MM.1S (cell line): ENCODE measurements at regions not wholly inside any gene's neighbourhood (a gene's known extent, or its start where the extent isn't known, plus 50 kb on each side); places are given as distances from the start of the nearest gene placed in this dataset.

ENCODE experiments used
- EZH2 ChIP-seq: fragments of 300-600 bp; sonication (generic); optimal IDR thresholded peaks from 2 replicates; pipeline ENCODE3; 2017; ENCODE audit warnings: low read depth, mild to moderate bottlenecking, antibody characterized with exemption, low read length, mixed read lengths
- EZH2phosphoT487 ChIP-seq: fragments of 300-600 bp; sonication (generic); IDR thresholded peaks from 2 replicates; pipeline ENCODE4 v1.6.1; 2018; ENCODE audit warnings: antibody characterized with exemption, low read length
- TF ChIP-seq, protein P1 (sequence below): fragments of 300-600 bp; sonication (generic); IDR thresholded peaks from 2 replicates; pipeline ENCODE4 v1.5.1; 2016; ENCODE audit warnings: antibody characterized with exemption, low read length, mixed read lengths

DNA sequence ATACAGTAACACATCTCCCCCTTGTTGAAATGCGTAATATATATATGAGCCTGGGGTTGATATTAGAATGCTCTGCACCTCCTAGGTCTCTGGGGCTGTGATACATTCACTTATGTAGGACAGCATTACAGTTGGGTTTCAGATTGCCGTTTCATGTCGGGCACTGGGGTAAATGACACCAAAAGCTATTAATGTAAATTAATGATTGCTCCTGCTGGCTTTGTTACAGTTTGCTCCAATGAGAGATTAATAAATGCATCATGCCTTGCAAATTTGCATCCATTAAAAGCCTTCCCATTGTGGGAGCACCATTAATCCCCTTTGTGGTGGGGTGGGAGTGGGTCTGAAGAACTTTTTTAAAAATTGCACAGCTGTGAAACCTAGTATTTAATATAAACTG, 584.4 kb upstream of the EEF2KMT start:
- TF ChIP-seq EZH2phosphoT487, result no peak
- TF ChIP-seq, protein P1, sequence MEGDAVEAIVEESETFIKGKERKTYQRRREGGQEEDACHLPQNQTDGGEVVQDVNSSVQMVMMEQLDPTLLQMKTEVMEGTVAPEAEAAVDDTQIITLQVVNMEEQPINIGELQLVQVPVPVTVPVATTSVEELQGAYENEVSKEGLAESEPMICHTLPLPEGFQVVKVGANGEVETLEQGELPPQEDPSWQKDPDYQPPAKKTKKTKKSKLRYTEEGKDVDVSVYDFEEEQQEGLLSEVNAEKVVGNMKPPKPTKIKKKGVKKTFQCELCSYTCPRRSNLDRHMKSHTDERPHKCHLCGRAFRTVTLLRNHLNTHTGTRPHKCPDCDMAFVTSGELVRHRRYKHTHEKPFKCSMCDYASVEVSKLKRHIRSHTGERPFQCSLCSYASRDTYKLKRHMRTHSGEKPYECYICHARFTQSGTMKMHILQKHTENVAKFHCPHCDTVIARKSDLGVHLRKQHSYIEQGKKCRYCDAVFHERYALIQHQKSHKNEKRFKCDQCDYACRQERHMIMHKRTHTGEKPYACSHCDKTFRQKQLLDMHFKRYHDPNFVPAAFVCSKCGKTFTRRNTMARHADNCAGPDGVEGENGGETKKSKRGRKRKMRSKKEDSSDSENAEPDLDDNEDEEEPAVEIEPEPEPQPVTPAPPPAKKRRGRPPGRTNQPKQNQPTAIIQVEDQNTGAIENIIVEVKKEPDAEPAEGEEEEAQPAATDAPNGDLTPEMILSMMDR, result no peak
- no peak for TF ChIP-seq EZH2
